Neural progenitor cell (in vitro differentiated cells): ENCODE measurements at regions not wholly inside any gene's neighbourhood (a gene's known extent, or its start where the extent isn't known, plus 50 kb on each side); places are given as distances from the start of the nearest gene placed in this dataset.
A peak's percentile ranks its signal among the peaks of the same experiment; 100 is the strongest.

Experiments used
- DNase-seq: peaks from one replicate; pipeline ENCODE4 v3.0.0-alpha.2; 2016; ENCODE audit warnings: low spot score
- H2AFZ ChIP-seq: fragments of 200-600 bp; sonication (generic); replicated peaks from 2 replicates; pipeline ENCODE4 v1.6.1; 2016; ENCODE audit warnings: antibody characterized with exemption
- H3F3A ChIP-seq: fragments of 200-600 bp; sonication (generic); 2 replicates; pipeline ENCODE4 v1.6.1; 2016; ENCODE audit warnings: antibody characterized with exemption, low read depth
- H3K27ac ChIP-seq: fragments of 200-600 bp; sonication (generic); 2 replicates; pipeline ENCODE4 v1.5.1; 2016; ENCODE audit warnings: mild to moderate bottlenecking
- H3K27me3 ChIP-seq: fragments of 200-600 bp; sonication (generic); 2 replicates; pipeline ENCODE4 v1.6.1; 2016; ENCODE audit warnings: mild to moderate bottlenecking, moderate library complexity
- H3K36me3 ChIP-seq: fragments of 200-600 bp; sonication (generic); 2 replicates; pipeline ENCODE4 v1.5.1; 2016
- H3K4me1 ChIP-seq: fragments of 200-600 bp; sonication (generic); 2 replicates; pipeline ENCODE4 v1.6.1; 2016; ENCODE audit warnings: mixed run types
- H3K4me2 ChIP-seq: fragments of 200-600 bp; sonication (generic); 2 replicates; pipeline ENCODE4 v1.6.1; 2016
- H3K4me3 ChIP-seq: fragments of 200-600 bp; sonication (generic); 2 replicates; pipeline ENCODE4 v1.5.1; 2016
- H3K79me2 ChIP-seq: fragments of 200-600 bp; sonication (generic); 2 replicates; pipeline ENCODE4 v1.6.1; 2016; ENCODE audit warnings: low read depth
- H3K9ac ChIP-seq: fragments of 200-600 bp; sonication (generic); 2 replicates; pipeline ENCODE4 v1.6.1; 2016
- H3K9me3 ChIP-seq: fragments of 200-600 bp; sonication (generic); 2 replicates; pipeline ENCODE4 v1.5.1; 2016; ENCODE audit warnings: low read depth
- H4K20me1 ChIP-seq: fragments of 200-600 bp; sonication (generic); 2 replicates; pipeline ENCODE4 v1.6.1; 2016; ENCODE audit warnings: low read depth
- H3K27ac Mint-ChIP-seq: 3 replicates; pipeline ENCODE4 v1.8.0; 2021; ENCODE audit warnings: mixed read lengths
- H3K27me3 Mint-ChIP-seq: 2 replicates; pipeline ENCODE4 v1.8.0; 2022; ENCODE audit warnings: low read depth, mild to moderate bottlenecking, inconsistent platforms, moderate library complexity, mixed read lengths; ENCODE audit not compliant: insufficient read depth
- H3K36me3 Mint-ChIP-seq: 3 replicates; pipeline ENCODE4 v1.8.0; 2021; ENCODE audit warnings: mixed read lengths
- H3K4me1 Mint-ChIP-seq: 3 replicates; pipeline ENCODE4 v1.8.0; 2021; ENCODE audit warnings: mixed read lengths
- H3K4me3 Mint-ChIP-seq: 3 replicates; pipeline ENCODE4 v1.8.0; 2021; ENCODE audit warnings: mild to moderate bottlenecking, moderate library complexity, mixed read lengths
- H3K9me3 Mint-ChIP-seq: 3 replicates; pipeline ENCODE4 v1.8.0; 2020; ENCODE audit warnings: mixed read lengths
- EZH2 ChIP-seq: fragments of 200-600 bp; sonication (generic); IDR thresholded peaks from 2 replicates; pipeline ENCODE4 v1.6.1; 2017; ENCODE audit warnings: antibody characterized with exemption, mild to moderate bottlenecking, moderate library complexity
- EZH2phosphoT487 ChIP-seq: fragments of 200-600 bp; sonication (generic); IDR thresholded peaks from 2 replicates; pipeline ENCODE4 v1.6.1; 2017; ENCODE audit warnings: antibody characterized with exemption
- TF ChIP-seq, protein P1 (sequence below): fragments of 200-600 bp; sonication (generic); IDR thresholded peaks from 2 replicates; pipeline ENCODE4 v1.5.1; 2017; ENCODE audit warnings: antibody characterized with exemption, mild to moderate bottlenecking

- H3K9ac ChIP-seq, result no peak overlapping the region
- no peak for TF ChIP-seq EZH2
- no peak for TF ChIP-seq EZH2phosphoT487
- TF ChIP-seq, protein P1, sequence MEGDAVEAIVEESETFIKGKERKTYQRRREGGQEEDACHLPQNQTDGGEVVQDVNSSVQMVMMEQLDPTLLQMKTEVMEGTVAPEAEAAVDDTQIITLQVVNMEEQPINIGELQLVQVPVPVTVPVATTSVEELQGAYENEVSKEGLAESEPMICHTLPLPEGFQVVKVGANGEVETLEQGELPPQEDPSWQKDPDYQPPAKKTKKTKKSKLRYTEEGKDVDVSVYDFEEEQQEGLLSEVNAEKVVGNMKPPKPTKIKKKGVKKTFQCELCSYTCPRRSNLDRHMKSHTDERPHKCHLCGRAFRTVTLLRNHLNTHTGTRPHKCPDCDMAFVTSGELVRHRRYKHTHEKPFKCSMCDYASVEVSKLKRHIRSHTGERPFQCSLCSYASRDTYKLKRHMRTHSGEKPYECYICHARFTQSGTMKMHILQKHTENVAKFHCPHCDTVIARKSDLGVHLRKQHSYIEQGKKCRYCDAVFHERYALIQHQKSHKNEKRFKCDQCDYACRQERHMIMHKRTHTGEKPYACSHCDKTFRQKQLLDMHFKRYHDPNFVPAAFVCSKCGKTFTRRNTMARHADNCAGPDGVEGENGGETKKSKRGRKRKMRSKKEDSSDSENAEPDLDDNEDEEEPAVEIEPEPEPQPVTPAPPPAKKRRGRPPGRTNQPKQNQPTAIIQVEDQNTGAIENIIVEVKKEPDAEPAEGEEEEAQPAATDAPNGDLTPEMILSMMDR, result no peak
- no peaks in the 10 kb centered on the region for H3K36me3 ChIP-seq
- no peak for DNase-seq
- H3K79me2 ChIP-seq, result no peaks in the 10 kb centered on the region
- no peak overlapping the region for H3K27ac ChIP-seq
- peaks cover 2% of the 10 kb centered on the region for H3K36me3 Mint-ChIP-seq
- H3K4me1 ChIP-seq, result no peaks in the 10 kb centered on the region
- peaks cover 4% of the 10 kb centered on the region for H3K9me3 ChIP-seq
- no peak overlapping the region for H2AFZ ChIP-seq
- no peak overlapping the region for H3K27ac Mint-ChIP-seq
- no peaks in the 10 kb centered on the region for H3F3A ChIP-seq
- no peaks in the 10 kb centered on the region for H3K27me3 ChIP-seq
- no peaks in the 10 kb centered on the region for H3K4me1 Mint-ChIP-seq
- H3K27me3 Mint-ChIP-seq, result no peaks in the 10 kb centered on the region
- H3K9me3 Mint-ChIP-seq, result peaks cover 8% of the 10 kb centered on the region
- H4K20me1 ChIP-seq, result no peaks in the 10 kb centered on the region
- no peak overlapping the region for H3K4me3 ChIP-seq
- H3K4me2 ChIP-seq, result no peak overlapping the region
- no peak overlapping the region for H3K4me3 Mint-ChIP-seq
These were observed 357.2 kb upstream of the RGPD4 start for GRCh38 chr2:107469437-107469995.

- Mint-ChIP-seq H3K4me3 (no peak overlapping the region), H3K9me3 (peaks cover 18% of the 10 kb centered on the region), H3K27ac (no peak overlapping the region), H3K27me3 (no peaks in the 10 kb centered on the region), H3K4me1 (no peaks in the 10 kb centered on the region), H3K36me3 (peaks cover 2% of the 10 kb centered on the region)
- no peak overlapping the region for H3K27ac ChIP-seq
- no peaks in the 10 kb centered on the region for H3K4me1 ChIP-seq
- no peaks in the 10 kb centered on the region for H3K79me2 ChIP-seq
- H3K4me3 ChIP-seq, result no peak overlapping the region
- H3F3A ChIP-seq, result no peaks in the 10 kb centered on the region
- H3K4me2 ChIP-seq, result no peak overlapping the region
- H3K9me3 ChIP-seq, result peaks cover 15% of the 10 kb centered on the region
- H3K9ac ChIP-seq, result no peak overlapping the region
- H4K20me1 ChIP-seq, result no peaks in the 10 kb centered on the region
- TF ChIP-seq EZH2phosphoT487, result no peak
- H2AFZ ChIP-seq, result peak overlapping the region; percentile 19
- no peaks in the 10 kb centered on the region for H3K27me3 ChIP-seq
- no peak for DNase-seq
- peaks cover 11% of the 10 kb centered on the region for H3K36me3 ChIP-seq
These were observed 353.5 kb upstream of the RGPD4 start for GRCh38 chr2:107473150-107473549.

DNA sequence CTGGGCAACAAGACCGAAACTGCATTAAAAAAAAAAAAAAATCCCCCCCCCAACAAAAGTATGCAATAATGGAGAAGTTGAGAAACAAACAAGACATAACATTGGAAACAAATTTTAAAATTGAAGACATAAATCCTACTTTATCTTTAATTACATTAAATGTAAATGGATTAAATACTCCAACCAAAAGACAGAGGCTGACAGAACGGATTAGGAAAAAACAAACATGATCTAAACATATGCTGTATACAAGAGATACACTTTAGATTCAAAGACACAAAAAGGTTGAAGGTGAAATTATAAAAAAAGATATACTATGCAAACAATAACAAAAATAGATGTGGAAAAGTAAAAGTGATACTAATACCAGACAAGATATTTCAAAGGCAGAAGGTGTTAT lies 350.8 kb upstream of the RGPD4 start:
- no peaks in the 10 kb centered on the region for H3K4me1 Mint-ChIP-seq
- no peaks in the 10 kb centered on the region for H3K27me3 Mint-ChIP-seq
- no peak for TF ChIP-seq EZH2phosphoT487
- TF ChIP-seq EZH2, result no peak
- TF ChIP-seq, protein P1, result no peak
- Histone ChIP-seq H3K27me3 (no peaks in the 10 kb centered on the region), H4K20me1 (no peaks in the 10 kb centered on the region), H3K27ac (no peak overlapping the region), H2AFZ (no peak overlapping the region), H3K4me3 (no peak overlapping the region), H3K9ac (no peak overlapping the region), H3K79me2 (no peaks in the 10 kb centered on the region), H3F3A (no peaks in the 10 kb centered on the region), H3K4me1 (no peaks in the 10 kb centered on the region), H3K9me3 (peaks cover 15% of the 10 kb centered on the region), H3K4me2 (no peak overlapping the region), H3K36me3 (peaks cover 11% of the 10 kb centered on the region)
- H3K36me3 Mint-ChIP-seq, result peaks cover 2% of the 10 kb centered on the region
- H3K27ac Mint-ChIP-seq, result no peak overlapping the region
- no peak overlapping the region for H3K4me3 Mint-ChIP-seq
- no peak for DNase-seq
- peaks cover 18% of the 10 kb centered on the region for H3K9me3 Mint-ChIP-seq

GRCh38 chr2:107502539-107502938 lies 324.2 kb upstream of the RGPD4 start:
- Histone ChIP-seq H3F3A (peaks cover 38% of the 10 kb centered on the region), H3K79me2 (no peaks in the 10 kb centered on the region), H3K27ac (no peak overlapping the region), H4K20me1 (no peaks in the 10 kb centered on the region), H3K36me3 (no peaks in the 10 kb centered on the region), H3K9ac (no peak overlapping the region), H3K4me3 (no peak overlapping the region), H3K4me1 (peaks cover 44% of the 10 kb centered on the region), H3K27me3 (no peaks in the 10 kb centered on the region), H3K4me2 (peak overlapping the region; percentile 59), H3K9me3 (no peaks in the 10 kb centered on the region), H2AFZ (no peak overlapping the region)
- no peak for DNase-seq
- Mint-ChIP-seq H3K4me1 (peaks cover 34% of the 10 kb centered on the region), H3K36me3 (no peaks in the 10 kb centered on the region), H3K27me3 (no peaks in the 10 kb centered on the region), H3K27ac (no peak overlapping the region), H3K9me3 (peaks cover 3% of the 10 kb centered on the region), H3K4me3 (no peak overlapping the region)
- no peak for TF ChIP-seq EZH2
- TF ChIP-seq, protein P1, result no peak
- TF ChIP-seq EZH2phosphoT487, result no peak
